WI38 (cell line): ENCODE measurements at regions not wholly inside any gene's neighbourhood (a gene's known extent, or its start where the extent isn't known, plus 50 kb on each side); places are given as distances from the start of the nearest gene placed in this dataset.
"Not testable (repeated sequence)": the region's sequence is repeated elsewhere in the genome, so short reads cannot be mapped to it uniquely, and the experiment has no call there.

Source experiments
- H3K4me3 ChIP-seq: 2 replicates; pipeline ENCODE4 v1.5.1; 2011; ENCODE audit warnings: low read depth, mild to moderate bottlenecking, control low read depth, low read length
- TF ChIP-seq, protein P1 (sequence below): IDR thresholded peaks from 2 replicates; pipeline ENCODE4 v1.5.1; 2012; ENCODE audit warnings: low read depth, mild to moderate bottlenecking, control low read depth, low read length

DNA sequence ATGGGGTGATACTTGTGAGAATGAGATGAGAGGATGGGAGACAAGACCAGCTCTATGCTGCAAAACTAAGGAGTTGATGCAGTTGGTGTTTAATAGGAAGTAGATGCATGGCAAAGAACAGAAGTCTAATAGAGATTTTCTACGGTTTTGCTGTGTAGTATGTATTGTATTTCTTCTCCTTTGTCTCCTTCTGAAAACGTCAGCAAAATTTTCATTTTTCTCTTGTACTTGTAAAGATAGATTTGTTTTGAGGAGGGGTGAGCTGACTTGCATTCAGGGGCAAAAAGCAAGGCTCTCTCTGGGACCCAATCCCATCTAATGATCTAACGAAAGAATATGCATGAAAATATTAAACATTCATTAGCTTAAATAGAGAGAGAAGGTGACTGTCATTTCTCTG lies 94.6 kb upstream of the NANOGP8 start:
- TF ChIP-seq, protein P1, sequence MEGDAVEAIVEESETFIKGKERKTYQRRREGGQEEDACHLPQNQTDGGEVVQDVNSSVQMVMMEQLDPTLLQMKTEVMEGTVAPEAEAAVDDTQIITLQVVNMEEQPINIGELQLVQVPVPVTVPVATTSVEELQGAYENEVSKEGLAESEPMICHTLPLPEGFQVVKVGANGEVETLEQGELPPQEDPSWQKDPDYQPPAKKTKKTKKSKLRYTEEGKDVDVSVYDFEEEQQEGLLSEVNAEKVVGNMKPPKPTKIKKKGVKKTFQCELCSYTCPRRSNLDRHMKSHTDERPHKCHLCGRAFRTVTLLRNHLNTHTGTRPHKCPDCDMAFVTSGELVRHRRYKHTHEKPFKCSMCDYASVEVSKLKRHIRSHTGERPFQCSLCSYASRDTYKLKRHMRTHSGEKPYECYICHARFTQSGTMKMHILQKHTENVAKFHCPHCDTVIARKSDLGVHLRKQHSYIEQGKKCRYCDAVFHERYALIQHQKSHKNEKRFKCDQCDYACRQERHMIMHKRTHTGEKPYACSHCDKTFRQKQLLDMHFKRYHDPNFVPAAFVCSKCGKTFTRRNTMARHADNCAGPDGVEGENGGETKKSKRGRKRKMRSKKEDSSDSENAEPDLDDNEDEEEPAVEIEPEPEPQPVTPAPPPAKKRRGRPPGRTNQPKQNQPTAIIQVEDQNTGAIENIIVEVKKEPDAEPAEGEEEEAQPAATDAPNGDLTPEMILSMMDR = no peak
- no peak overlapping the region for H3K4me3 ChIP-seq

DNA sequence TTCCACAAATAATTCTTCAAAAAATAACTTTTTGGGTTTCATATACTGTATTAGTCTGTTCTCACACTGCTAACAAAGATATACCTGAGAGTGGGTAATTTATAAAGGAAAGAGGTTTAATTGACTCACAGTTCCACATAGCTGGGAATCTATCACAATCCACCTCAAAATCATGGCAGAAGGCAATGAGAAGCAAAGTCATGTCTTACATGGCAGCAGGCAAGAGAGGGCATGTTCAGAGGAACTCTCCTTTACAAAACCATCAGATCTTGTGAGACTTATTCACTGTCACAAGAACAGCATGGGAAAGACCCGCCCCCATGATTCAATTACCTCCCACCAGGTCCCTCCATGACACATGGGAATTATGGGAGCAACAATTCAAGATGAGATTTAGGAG lies 93.1 kb upstream of the NANOGP8 start:
- not testable (repeated sequence) for H3K4me3 ChIP-seq

- TF ChIP-seq, protein P1 = no peak
- H3K4me3 ChIP-seq = no peak overlapping the region
Measured at GRCh38 chr15:35174948-35175347, 89.9 kb upstream of the NANOGP8 start.

- no peak overlapping the region for H3K4me3 ChIP-seq
- TF ChIP-seq, protein P1 = no peak
Measured at GRCh38 chr15:35173444-35174118, 88.5 kb upstream of the NANOGP8 start.

DNA sequence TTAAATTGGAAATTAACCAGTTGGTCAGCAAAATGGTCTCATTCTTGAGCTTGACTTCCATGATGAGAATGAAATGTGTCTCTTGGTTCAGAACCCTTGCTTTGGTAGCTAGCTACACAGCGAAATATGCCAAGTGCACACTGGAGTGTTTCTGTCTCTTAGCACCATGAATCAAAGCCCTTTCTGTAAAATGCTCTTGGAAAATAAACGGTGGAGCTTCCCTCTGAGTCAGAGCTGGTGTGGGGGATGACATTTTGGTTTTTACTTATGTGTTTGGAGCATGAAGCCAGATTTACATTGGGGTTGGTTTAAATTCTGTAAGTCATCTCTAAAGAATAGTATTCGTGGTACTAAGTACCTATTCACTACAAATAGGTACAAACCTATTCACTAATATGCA lies 85.1 kb upstream of the NANOGP8 start:
- H3K4me3 ChIP-seq = no peak overlapping the region
- TF ChIP-seq, protein P1 = no peak

GRCh38 chr15:35168464-35168863 lies 83.4 kb upstream of the NANOGP8 start:
- peak overlapping the region; percentile 34; the same call in 1 of the 2 replicates for H3K4me3 ChIP-seq
- TF ChIP-seq, protein P1 = no peak

DNA sequence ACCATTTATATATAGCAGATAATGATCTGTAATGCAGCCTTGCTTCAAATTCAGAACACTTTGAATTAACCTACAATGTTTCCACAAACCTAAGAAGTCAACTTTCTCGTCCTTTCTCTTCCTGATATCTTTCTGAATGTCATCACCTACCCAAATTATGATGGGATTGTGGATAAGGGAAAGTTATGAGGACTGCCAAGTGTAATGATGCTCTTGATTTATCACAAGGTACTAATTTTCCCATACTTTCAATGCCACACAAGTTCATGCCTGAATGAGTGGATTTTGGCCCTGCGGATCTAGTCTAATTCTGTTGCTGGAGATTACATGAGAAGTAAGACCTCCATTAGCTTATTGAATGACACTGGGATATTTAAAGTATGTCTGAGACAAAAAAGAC lies 82.6 kb upstream of the NANOGP8 start:
- TF ChIP-seq, protein P1 = no peak
- H3K4me3 ChIP-seq = no peak overlapping the region
